ENCODE measurements at regions not wholly inside any gene's neighbourhood (a gene's known extent, or its start where the extent isn't known, plus 50 kb on each side); places are given as distances from the start of the nearest gene placed in this dataset.

DNA sequence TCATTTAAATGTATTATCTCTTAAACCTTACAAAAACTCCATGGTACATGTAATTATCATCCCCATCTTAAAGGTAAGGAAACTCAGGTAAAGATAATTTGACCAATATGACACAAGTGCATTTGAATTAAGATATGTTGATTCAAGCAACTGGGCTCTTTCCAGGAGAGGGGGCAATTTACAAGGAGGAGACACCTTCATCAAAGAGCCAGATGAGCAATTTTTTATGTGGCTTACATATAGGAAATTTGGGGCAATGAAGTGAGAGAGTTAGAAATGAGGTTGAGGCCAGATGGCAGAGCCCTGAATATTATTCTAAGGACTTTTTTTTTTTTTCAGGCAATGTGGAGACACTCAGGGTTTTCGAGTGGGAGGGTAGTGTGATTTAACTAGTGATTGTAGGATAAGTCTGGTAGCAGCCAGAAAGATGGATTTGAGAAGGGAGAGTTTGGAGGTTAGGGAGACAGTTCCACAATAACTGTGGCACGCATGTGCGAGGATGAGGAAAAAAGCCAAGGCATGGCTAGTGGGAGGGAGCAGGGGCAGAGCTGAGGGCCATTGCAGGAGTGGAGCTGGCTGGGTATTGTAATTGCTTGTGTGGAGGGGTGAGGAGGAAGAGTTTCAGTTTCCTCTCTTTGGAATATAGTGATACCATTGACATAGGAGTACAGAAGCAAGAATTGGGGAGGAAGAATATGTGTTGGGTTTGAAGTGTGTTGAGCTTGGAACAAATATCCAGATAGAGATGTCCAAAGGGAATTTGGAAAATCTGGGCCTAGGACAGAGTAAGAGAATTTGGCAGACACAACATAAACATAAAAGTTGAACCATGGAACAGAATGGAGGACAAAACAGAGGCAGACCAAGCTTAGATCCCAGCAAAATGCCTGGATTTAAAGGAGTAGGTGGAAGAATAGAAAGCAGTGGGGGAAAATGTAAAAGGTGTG is 72.0 kb downstream of the ACTBL2 start:
- H3K36me3 Mint-ChIP-seq (ENCODE audit: low read depth) = no peaks in the 10 kb centered on the region

DNA sequence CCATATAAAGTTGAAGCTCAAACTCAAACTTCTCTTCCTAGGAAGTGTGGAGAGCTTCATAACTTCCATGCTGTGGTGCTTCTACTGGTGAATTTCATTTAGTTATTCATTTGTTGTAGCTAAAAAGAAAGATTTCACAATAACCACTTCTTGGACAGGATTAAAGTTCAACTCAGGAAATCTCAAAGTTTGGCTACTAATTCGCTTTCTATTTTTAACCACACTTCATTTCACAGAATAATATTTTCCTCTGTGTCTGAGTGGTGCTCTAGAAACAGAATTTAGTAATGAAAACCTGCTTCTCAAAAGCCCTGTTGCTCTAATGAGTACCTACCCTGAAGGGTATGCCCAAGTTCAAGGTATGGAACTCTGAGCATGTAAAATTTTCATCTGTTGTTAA is 73.9 kb downstream of the ACTBL2 start:
- Mint-ChIP-seq H3K4me1 (no peaks in the 10 kb centered on the region), H3K4me3 (no peak overlapping the region), H3K36me3 (ENCODE audit: low read depth) (no peaks in the 10 kb centered on the region), H3K27me3 (ENCODE audit: insufficient read depth) (no peaks in the 10 kb centered on the region), H3K9me3 (no peaks in the 10 kb centered on the region), H3K27ac (no peak overlapping the region)
- DNase-seq = no peak
- WGBS, 2 experiments (ENCODE audit: insufficient coverage in 1 of 2, insufficient read length in 1 of 2) = 95% methylated on average over 1 of the region's 1 CpG; no CpG with 5 or more reads in 1 of the 2 experiments
- Histone ChIP-seq H3K4me3 (ENCODE audit: low read length) (no peak overlapping the region), H3K27ac (ENCODE audit: low read depth, low read length) (no peak overlapping the region), H3K36me3 (ENCODE audit: control insufficient read depth, insufficient read depth, low read length) (no peaks in the 10 kb centered on the region), H3K27me3 (ENCODE audit: control insufficient read depth, insufficient read depth, low read length, poor library complexity, severe bottlenecking) (no peaks in the 10 kb centered on the region), H3K9me3 (ENCODE audit: control insufficient read depth, low read length) (no peaks in the 10 kb centered on the region), H3K4me1 (ENCODE audit: control insufficient read depth, insufficient read depth, low read length) (no peaks in the 10 kb centered on the region), H3K9ac (ENCODE audit: extremely low read depth, low read length, poor library complexity, severe bottlenecking) (no peak overlapping the region)
- TF ChIP-seq, protein P1, sequence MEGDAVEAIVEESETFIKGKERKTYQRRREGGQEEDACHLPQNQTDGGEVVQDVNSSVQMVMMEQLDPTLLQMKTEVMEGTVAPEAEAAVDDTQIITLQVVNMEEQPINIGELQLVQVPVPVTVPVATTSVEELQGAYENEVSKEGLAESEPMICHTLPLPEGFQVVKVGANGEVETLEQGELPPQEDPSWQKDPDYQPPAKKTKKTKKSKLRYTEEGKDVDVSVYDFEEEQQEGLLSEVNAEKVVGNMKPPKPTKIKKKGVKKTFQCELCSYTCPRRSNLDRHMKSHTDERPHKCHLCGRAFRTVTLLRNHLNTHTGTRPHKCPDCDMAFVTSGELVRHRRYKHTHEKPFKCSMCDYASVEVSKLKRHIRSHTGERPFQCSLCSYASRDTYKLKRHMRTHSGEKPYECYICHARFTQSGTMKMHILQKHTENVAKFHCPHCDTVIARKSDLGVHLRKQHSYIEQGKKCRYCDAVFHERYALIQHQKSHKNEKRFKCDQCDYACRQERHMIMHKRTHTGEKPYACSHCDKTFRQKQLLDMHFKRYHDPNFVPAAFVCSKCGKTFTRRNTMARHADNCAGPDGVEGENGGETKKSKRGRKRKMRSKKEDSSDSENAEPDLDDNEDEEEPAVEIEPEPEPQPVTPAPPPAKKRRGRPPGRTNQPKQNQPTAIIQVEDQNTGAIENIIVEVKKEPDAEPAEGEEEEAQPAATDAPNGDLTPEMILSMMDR (conservative IDR thresholded peaks at IDR 0.05) = no peak

More for the DNA sequence above, 72.0 kb downstream of the ACTBL2 start:
- H3K4me3 Mint-ChIP-seq = no peak overlapping the region
- no peak overlapping the region for H3K4me3 ChIP-seq (ENCODE audit: low read length)
- H3K27ac ChIP-seq (ENCODE audit: low read depth, low read length) = no peak overlapping the region
- no peaks in the 10 kb centered on the region for H3K4me1 Mint-ChIP-seq
- H3K27me3 Mint-ChIP-seq (ENCODE audit: insufficient read depth) = no peaks in the 10 kb centered on the region
- H3K9me3 ChIP-seq (ENCODE audit: control insufficient read depth, low read length) = no peaks in the 10 kb centered on the region
- TF ChIP-seq, protein P1 (conservative IDR thresholded peaks at IDR 0.05) = no peak
- H3K9ac ChIP-seq (ENCODE audit: extremely low read depth, low read length, poor library complexity, severe bottlenecking) = no peak overlapping the region
- no peaks in the 10 kb centered on the region for H3K4me1 ChIP-seq (ENCODE audit: control insufficient read depth, insufficient read depth, low read length)
- no peak for DNase-seq
- no peaks in the 10 kb centered on the region for H3K27me3 ChIP-seq (ENCODE audit: control insufficient read depth, insufficient read depth, low read length, poor library complexity, severe bottlenecking)
- no peaks in the 10 kb centered on the region for H3K36me3 ChIP-seq (ENCODE audit: control insufficient read depth, insufficient read depth, low read length)
- H3K27ac Mint-ChIP-seq = no peak overlapping the region
- H3K9me3 Mint-ChIP-seq = no peaks in the 10 kb centered on the region
- WGBS, 2 experiments (ENCODE audit: insufficient coverage in 1 of 2, insufficient read length in 1 of 2) = 96 to 100% methylated on average over 3 of the region's 3 CpGs

DNA sequence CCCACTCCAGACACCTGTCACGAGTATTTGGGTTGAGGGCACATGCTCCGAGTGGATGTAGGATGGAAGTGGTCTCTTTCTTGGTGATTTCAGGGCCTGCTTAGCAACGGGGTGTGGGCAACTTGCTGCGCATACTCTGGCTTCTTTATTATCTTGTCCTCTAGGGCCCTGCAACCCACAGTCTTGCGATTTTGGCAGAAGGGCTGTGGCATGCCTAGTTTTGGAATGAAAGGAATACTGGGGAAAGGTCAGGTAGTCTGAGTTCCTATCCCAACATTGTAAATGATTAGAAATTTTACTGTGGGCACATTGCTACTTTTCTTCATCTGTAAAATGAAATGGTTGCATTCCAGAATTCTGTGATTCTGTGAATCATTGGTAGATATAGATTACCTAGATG is 74.3 kb downstream of the ACTBL2 start:
- WGBS, 2 experiments (ENCODE audit: insufficient coverage in 1 of 2, insufficient read length in 1 of 2) = 84% methylated on average over 5 of the region's 5 CpGs; no CpG with 5 or more reads in 1 of the 2 experiments
- Mint-ChIP-seq H3K4me3 (no peak overlapping the region), H3K36me3 (ENCODE audit: low read depth) (no peaks in the 10 kb centered on the region), H3K27ac (no peak overlapping the region), H3K4me1 (no peaks in the 10 kb centered on the region), H3K27me3 (ENCODE audit: insufficient read depth) (no peaks in the 10 kb centered on the region), H3K9me3 (no peaks in the 10 kb centered on the region)
- no peaks in the 10 kb centered on the region for H3K4me1 ChIP-seq (ENCODE audit: control insufficient read depth, insufficient read depth, low read length)
- no peak overlapping the region for H3K9ac ChIP-seq (ENCODE audit: extremely low read depth, low read length, poor library complexity, severe bottlenecking)
- TF ChIP-seq, protein P1 (conservative IDR thresholded peaks at IDR 0.05) = no peak
- no peaks in the 10 kb centered on the region for H3K9me3 ChIP-seq (ENCODE audit: control insufficient read depth, low read length)
- no peak overlapping the region for H3K4me3 ChIP-seq (ENCODE audit: low read length)
- no peak overlapping the region for H3K27ac ChIP-seq (ENCODE audit: low read depth, low read length)
- no peaks in the 10 kb centered on the region for H3K27me3 ChIP-seq (ENCODE audit: control insufficient read depth, insufficient read depth, low read length, poor library complexity, severe bottlenecking)
- no peak for DNase-seq
- H3K36me3 ChIP-seq (ENCODE audit: control insufficient read depth, insufficient read depth, low read length) = no peaks in the 10 kb centered on the region
